Stimulated activated CD4-positive, alpha-beta T cell treated with anti-CD3 and anti-CD28 coated beads, Interleukin-2, amount 100 ng/mL, for 4 hours (primary cell): ENCODE measurements at regions not wholly inside any gene's neighbourhood (a gene's known extent, or its start where the extent isn't known, plus 50 kb on each side); places are given as distances from the start of the nearest gene placed in this dataset.

Source experiments
- DNase-seq: peaks from one replicate; pipeline ENCODE4 v3.0.0-alpha.2; 2020; ENCODE audit warnings: low read depth

DNA sequence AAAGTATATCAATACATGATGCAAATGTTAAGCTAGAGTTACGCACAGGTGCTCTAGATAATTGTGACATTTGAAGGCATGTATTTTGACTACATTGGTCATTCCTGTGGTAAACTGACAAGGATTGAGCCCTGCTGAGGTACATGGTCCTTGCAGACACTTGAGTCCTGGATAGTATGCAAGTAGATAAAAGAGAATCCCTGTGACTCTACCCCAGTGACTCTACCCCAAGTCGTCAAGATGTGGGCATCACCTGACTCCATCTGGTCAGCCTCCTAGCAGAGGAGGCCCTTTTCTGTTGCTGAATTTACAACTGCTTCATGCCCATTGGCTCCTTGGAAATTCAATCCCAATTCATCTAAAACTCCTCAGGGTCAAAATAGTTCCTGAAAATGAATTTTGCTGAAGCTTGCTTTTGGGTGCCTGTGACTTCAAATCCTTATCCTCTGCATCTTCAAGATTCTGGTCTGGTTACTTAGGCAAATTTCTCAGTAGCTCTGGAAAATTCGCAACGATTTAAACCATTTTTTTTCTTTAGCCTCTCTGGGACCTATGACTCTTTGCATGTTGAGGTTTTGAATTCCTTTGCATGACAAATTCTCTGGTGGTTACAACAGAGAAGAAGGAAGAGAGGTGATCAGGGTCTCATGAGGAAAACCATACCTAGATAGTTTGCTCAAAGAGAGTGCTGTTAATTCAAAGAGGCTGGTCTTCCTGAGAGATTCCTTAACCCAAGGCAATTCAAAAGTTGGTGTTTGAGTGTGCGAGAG lies 422.1 kb downstream of the FGF9 start:
- DNase-seq: no peak

DNA sequence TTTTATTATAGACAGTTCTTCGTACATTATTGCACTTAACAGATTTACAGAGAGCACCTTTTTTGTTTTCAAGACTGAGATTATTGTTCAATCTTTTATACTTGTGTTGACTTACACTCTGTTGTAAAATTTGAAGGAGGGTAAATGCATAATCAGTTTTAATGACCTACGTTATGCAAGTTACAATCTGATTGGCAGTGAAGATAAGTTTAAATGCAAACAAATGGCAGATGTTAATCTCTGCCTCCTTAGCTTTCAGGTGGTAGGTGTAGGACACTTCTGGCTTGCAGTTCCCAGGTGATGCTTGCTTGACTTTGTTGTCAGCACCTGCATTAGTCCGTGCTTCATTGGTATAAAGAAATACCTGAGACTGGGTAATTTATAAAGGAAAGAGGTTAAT lies 424.9 kb downstream of the FGF9 start:
- DNase-seq: no peak

DNA sequence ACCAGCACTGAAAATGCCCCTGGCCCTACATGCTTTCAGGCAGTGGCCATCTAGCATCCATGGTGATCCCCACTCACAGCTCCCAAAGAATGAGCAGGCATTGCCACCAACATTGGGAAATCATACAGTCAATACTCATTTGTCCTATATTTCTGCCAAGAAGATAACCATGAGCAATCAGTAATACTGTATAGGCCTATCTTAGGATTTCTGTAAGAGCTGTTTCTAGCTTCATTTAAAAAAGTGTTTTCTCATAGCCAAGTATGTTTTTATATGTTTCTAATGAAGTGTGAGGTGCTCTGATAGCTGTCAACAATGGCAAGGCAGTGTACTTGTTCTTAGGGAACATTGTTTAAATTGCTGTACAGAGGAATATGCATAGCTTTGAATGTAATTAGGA lies 428.7 kb downstream of the FGF9 start:
- no peak for DNase-seq

DNA sequence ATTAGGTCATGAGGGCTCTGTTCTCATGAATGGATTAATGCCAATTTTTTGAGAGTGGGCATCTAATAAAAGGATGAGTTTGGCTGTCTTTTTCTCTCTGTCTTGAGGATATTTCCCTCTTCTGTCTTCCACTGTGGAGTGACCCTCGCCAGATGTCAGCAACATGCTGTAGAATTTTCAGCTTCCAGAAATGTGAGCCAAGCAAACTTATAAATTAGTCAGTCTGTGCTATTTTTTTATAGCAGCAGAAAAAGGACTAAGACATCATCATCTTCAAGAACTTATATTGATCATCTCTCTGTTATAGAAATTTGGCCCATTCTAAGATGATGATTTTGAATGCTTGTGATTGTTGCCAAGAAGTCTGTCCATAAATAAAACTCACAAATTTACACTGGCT lies 431.4 kb downstream of the FGF9 start:
- DNase-seq: no peak

GRCh38 chr13:22103046-22104027 lies 432.5 kb downstream of the FGF9 start:
- DNase-seq: no peak

- no peak for DNase-seq
Observed at GRCh38 chr13:22106058-22106457, 435.2 kb downstream of the FGF9 start.

DNA sequence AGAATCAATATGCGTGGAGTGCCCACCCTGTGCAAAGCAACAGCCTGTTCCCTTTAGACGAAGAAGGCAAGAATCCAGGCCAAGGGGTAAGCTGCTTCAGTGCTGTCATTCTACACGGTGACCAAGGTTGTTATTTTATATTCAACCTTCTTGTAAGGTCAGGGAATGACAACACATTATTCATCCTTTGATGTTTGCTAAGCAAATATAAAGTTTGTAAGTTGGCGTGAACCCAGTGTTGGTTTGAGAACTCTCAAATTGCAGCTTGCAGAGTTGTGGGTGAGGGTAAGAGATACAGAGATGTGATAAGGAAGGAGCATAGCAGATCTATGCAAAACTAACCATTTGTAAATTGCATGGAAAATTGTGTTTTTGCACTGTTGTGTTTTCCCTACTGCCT lies 436.7 kb downstream of the FGF9 start:
- no peak for DNase-seq

DNA sequence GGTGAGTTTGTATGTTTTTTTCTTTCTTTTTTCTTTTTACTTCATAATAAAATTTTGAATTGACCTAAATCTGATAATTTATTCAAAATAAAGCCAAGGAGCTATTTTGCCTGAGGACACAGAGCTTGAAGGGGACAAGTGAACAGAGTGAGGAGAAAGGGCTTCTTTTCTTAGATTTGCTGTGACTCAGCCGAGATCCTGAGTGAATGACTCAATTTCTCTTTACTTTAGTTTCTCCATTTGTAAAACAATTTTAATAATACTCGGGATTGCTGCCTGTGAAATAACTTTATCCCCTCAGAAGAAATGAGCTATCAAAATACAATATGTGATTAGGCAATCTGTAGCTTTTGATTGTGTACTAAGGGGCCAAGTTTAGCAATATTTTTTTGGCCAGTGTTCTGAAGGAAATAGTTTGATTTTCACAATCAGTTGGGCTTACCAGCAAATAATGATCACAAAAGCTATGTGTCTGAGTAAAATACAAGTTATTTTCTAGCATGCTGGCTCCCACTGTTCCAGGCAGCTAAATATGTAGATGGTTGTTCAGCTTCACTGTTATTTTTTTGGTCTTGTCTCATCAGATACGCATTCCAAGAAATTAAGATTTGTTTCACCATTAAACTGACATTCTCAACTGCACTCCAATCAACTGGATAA lies 437.5 kb downstream of the FGF9 start:
- no peak for DNase-seq

- no peak for DNase-seq
Observed at GRCh38 chr13:22108979-22109378, 438.1 kb downstream of the FGF9 start.

DNA sequence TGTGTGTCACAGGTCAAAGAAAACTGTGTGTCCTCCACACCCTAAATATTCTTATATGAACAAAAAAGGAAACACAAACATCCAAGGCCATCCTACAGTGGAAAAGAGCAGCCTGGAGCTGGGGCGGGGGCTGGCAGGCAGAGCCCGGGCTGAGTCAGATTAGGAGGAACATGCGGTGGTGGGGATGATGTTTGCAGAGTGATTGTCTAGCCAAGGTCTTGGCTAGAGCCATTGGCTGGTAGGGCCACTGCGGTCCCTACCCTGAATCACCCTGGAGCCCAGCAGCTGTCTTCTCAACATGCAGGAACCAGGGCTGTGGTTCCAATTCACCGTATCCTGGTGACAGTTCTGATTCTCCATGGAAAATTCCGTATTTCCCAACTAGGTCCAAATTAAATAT lies 439.5 kb downstream of the FGF9 start:
- no peak for DNase-seq

- DNase-seq: no peak
Observed at GRCh38 chr13:22111152-22111783, 440.4 kb downstream of the FGF9 start.

DNA sequence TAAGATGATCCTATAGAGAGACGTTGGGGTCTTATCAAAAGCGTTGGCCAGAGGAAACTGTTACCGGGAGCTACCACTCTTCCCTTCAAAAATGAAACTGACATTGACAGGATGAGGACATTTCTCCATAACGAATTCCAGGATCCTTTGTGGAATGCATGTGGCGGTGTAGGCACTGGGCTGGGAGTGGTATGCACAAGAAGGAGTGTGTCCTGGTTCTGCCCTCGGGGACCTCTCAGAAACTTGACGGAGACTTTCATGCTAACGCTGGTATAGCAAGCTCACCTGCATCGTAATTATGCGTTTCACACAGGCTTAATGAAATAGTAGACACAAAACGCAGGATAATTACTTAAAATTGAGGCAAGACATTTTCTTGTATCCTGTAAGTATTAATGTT lies 441.1 kb downstream of the FGF9 start:
- no peak for DNase-seq

DNA sequence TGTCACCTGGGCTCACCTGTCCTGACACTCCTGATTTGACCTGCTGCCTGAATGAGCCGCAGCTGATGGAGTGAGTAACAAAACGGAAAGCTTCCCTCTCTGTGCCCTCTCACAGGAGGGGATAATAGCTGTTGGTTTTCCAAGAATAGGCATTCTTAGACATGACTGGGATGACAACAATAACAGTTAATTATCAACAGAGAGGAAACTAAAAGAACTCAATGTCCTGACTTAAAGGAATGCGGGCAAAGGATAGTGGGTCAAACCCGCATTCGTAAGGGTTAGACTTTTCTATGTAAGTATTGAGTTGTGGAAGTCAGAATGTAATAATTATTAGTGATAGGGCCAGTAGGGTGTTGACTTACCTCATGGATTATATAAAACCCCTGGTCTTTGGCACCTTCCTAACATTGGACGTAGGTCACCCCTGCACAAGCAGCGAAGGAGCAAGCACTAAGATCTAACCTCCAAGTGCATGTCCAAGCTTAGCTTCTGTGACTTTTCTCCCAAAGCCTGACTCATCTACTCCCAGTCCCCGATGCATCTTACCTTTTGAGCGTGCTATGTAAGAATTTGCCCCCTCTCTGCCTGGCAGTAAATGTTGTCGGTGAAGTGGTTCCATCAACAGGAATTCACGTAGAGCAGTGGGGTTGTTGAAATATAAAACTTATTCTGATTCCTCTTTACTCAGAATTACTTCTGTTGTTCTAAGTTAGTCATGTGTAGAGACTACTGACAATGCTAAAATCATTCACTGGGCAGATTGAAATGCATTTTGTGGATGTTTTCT lies 442.3 kb downstream of the FGF9 start:
- no peak for DNase-seq

DNA sequence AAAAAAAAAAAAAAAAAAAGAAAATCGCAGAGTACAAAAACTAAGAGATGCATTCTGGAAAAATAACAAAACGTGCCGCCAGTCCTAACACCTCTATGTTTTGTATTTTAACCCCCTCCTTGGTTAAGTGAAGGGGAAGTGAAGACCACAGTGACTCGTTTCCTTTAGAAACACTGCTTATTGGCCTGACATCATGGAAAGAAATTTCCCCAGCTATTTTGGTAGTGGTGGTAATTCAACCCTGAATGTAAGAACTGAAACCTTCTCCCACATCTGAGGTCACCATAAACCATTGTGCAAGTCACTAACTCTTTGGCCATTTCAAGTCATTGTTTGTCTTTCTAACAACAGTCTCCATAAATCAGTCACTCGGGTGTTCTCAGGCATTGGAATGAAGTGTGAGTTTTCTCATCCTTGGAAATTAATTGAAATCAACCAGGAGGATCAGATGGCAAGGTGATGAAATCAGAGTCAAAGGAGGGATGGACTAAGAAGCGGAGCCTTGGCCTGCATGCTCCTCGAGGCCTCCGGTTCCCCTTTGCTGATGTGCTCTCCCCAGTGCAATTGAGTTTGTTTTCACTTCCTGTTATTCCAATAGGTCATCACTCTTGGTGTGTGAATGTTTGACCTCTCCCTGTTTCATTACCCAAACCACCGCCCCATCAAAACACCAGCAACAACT lies 443.9 kb downstream of the FGF9 start:
- peak; percentile 10 for DNase-seq

DNA sequence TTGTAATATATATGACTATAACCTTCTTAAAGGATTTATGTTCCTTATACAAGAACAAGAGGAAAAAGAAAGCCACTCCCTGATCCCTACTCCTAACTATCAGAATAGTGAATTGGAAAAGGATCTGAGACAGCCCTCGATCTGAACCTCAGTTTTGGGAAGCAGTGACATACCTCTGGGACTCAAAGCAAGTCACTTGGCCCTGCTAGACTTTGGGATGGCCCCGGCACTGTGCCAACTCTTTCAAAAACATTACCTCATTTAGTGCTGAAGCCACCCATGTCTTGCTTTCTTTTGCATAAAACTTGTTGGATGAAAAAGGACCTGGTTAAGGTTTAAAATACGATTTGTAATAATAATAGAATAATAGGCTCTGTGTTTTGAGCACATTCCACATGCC lies 447.3 kb downstream of the FGF9 start:
- DNase-seq: no peak

- no peak for DNase-seq
Observed at GRCh38 chr13:22120646-22121045, 449.8 kb downstream of the FGF9 start.

- no peak for DNase-seq
Observed at GRCh38 chr13:22121146-22121739, 450.4 kb downstream of the FGF9 start.

DNA sequence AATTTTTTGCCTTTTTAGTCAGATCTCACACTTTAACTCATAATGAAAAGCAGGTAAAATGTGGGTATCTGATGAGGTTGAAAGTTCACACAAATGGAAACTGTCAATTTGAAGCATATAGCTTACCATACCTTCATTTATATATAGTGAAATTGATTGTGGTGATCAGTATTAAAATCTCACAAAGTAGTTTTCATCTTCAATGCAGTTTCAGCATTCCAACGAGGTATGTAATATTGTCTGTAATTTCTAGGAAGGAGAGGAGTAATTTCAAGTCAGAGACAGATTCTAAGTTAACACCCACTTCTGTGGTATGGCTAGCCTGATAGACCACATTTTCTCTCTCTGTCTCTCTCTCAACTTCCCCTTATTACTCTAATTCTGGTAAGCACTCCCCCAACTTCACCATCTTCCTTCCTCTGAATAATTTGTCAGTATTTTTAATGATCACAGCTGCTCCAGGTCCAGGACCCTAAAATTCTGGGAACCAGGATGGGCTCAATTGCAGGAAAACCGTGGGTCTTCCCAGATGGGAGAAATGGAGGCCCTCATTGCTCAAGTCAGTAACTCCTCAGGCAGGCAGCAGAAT lies 455.7 kb downstream of the FGF9 start:
- DNase-seq: no peak

GRCh38 chr13:22127277-22128164 lies 456.6 kb downstream of the FGF9 start:
- no peak for DNase-seq
